ENCODE measurements at regions not wholly inside any gene's neighbourhood (a gene's known extent, or its start where the extent isn't known, plus 50 kb on each side); places are given as distances from the start of the nearest gene placed in this dataset.
"Not testable (repeated sequence)": the region's sequence is repeated elsewhere in the genome, so short reads cannot be mapped to it uniquely, and the experiment has no call there.

GRCh38 chr17:22138861-22139469, 446.6 kb downstream of the KCNJ18 start:
- no peak for DNase-seq

- DNase-seq: no peak
Observed at GRCh38 chr17:22142091-22142490, 449.8 kb downstream of the KCNJ18 start.

GRCh38 chr17:22145605-22146178, 453.4 kb downstream of the KCNJ18 start:
- no peak for DNase-seq

- no peak for DNase-seq
Observed at GRCh38 chr17:22158364-22158763, 466.0 kb downstream of the KCNJ18 start.

- DNase-seq: no peak
Observed at GRCh38 chr17:22161376-22161775, 469.1 kb downstream of the KCNJ18 start.

GRCh38 chr17:22171631-22172030, 479.3 kb downstream of the KCNJ18 start:
- no peak for DNase-seq

- DNase-seq: no peak
Observed at GRCh38 chr17:22193113-22193512, 500.8 kb downstream of the KCNJ18 start.

- not testable (repeated sequence) for DNase-seq
Observed at GRCh38 chr17:22200187-22200586, 507.9 kb downstream of the KCNJ18 start.

GRCh38 chr17:22202702-22203101, 510.4 kb downstream of the KCNJ18 start:
- DNase-seq: no peak

GRCh38 chr17:22203208-22203715, 510.9 kb downstream of the KCNJ18 start:
- DNase-seq: no peak

- DNase-seq: not testable (repeated sequence)
Observed at GRCh38 chr17:22204076-22204475, 511.8 kb downstream of the KCNJ18 start.

- DNase-seq: not testable (repeated sequence)
Observed at GRCh38 chr17:22210212-22210611, 517.9 kb downstream of the KCNJ18 start.

GRCh38 chr17:22213169-22213568, 520.8 kb downstream of the KCNJ18 start:
- DNase-seq: not testable (repeated sequence)

GRCh38 chr17:22217135-22217534, 524.8 kb downstream of the KCNJ18 start:
- no peak for DNase-seq

- no peak for DNase-seq
Observed at GRCh38 chr17:22221344-22221743, 529.0 kb downstream of the KCNJ18 start.

GRCh38 chr17:22226477-22226876, 534.2 kb downstream of the KCNJ18 start:
- not testable (repeated sequence) for DNase-seq

- not testable (repeated sequence) for DNase-seq
Observed at GRCh38 chr17:22226932-22227331, 534.6 kb downstream of the KCNJ18 start.

- DNase-seq: not testable (repeated sequence)
Observed at GRCh38 chr17:22227699-22228553, 535.6 kb downstream of the KCNJ18 start.

- not testable (repeated sequence) for DNase-seq
Observed at GRCh38 chr17:22229821-22230220, 537.5 kb downstream of the KCNJ18 start.

GRCh38 chr17:22233382-22233781, 541.1 kb downstream of the KCNJ18 start:
- DNase-seq: no peak

- DNase-seq: no peak
Observed at GRCh38 chr17:22242472-22242871, 550.1 kb downstream of the KCNJ18 start.

GRCh38 chr17:22251498-22251897, 559.2 kb downstream of the KCNJ18 start:
- no peak for DNase-seq

- DNase-seq: no peak
Observed at GRCh38 chr17:22253007-22253406, 560.7 kb downstream of the KCNJ18 start.

- DNase-seq: no peak
Observed at GRCh38 chr17:22265807-22266206, 573.5 kb downstream of the KCNJ18 start.
